ENCODE measurements at regions not wholly inside any gene's neighbourhood (a gene's known extent, or its start where the extent isn't known, plus 50 kb on each side); places are given as distances from the start of the nearest gene placed in this dataset.

GRCh38 chr2:4914036-4914435 lies 778.1 kb upstream of the SOX11 start:
- intact Hi-C loops (cut with DNase I, micrococcal nuclease), result no loop called here
- Mint-ChIP-seq H3K27ac (no peak overlapping the region), H3K4me3 (no peak overlapping the region), H3K27me3 (no peaks in the 10 kb centered on the region), H3K9me3 (peaks cover 7% of the 10 kb centered on the region), H3K4me1 (ENCODE audit: low read depth) (no peaks in the 10 kb centered on the region), H3K36me3 (ENCODE audit: low read depth) (no peaks in the 10 kb centered on the region)
- no peaks in the 10 kb centered on the region for H3K4me1 ChIP-seq (ENCODE audit: insufficient read depth, low read length)
- H3K27me3 ChIP-seq (ENCODE audit: control insufficient read depth in 1 of 2, insufficient read depth in 2 of 2, low read length in 2 of 2), result no peaks in the 10 kb centered on the region
- H3K36me3 ChIP-seq (ENCODE audit: insufficient read depth, low read length), result no peaks in the 10 kb centered on the region
- no peak overlapping the region for H3K4me3 ChIP-seq (ENCODE audit: low read length)
- DNase-seq (no peak), ATAC-seq (ENCODE audit: poor library complexity) (no peak)
- no peaks in the 10 kb centered on the region for H3K9me3 ChIP-seq (ENCODE audit: control insufficient read depth in 1 of 2, insufficient read depth in 1 of 2, low read length in 2 of 2)
- no peak overlapping the region for H3K27ac ChIP-seq (ENCODE audit: low read depth in 1 of 2, low read length in 2 of 2)
- CTCF ChIA-PET, result no interaction called here
- no peak for TF ChIP-seq CTCF (IDR thresholded peaks at IDR 0.05)
- POLR2A ChIA-PET, result no interaction called here

GRCh38 chr2:4914551-4914950 lies 777.6 kb upstream of the SOX11 start:
- ATAC-seq (ENCODE audit: poor library complexity) (no peak), DNase-seq (no peak)
- H3K4me3 Mint-ChIP-seq, result no peak overlapping the region
- H3K4me3 ChIP-seq (ENCODE audit: low read length), result no peak overlapping the region
- H3K9me3 ChIP-seq (ENCODE audit: control insufficient read depth in 1 of 2, insufficient read depth in 1 of 2, low read length in 2 of 2), result no peaks in the 10 kb centered on the region
- H3K36me3 ChIP-seq (ENCODE audit: insufficient read depth, low read length), result no peaks in the 10 kb centered on the region
- POLR2A ChIA-PET, result no interaction called here
- TF ChIP-seq CTCF (IDR thresholded peaks at IDR 0.05), result no peak
- CTCF ChIA-PET, result no interaction called here
- H3K4me1 ChIP-seq (ENCODE audit: insufficient read depth, low read length), result no peaks in the 10 kb centered on the region
- H3K4me1 Mint-ChIP-seq (ENCODE audit: low read depth), result no peaks in the 10 kb centered on the region
- H3K27ac Mint-ChIP-seq, result no peak overlapping the region
- H3K27me3 ChIP-seq (ENCODE audit: control insufficient read depth in 1 of 2, insufficient read depth in 2 of 2, low read length in 2 of 2), result no peaks in the 10 kb centered on the region
- H3K36me3 Mint-ChIP-seq (ENCODE audit: low read depth), result no peaks in the 10 kb centered on the region
- peaks cover 6% of the 10 kb centered on the region for H3K9me3 Mint-ChIP-seq
- H3K27ac ChIP-seq (ENCODE audit: low read depth in 1 of 2, low read length in 2 of 2), result no peak overlapping the region
- H3K27me3 Mint-ChIP-seq, result no peaks in the 10 kb centered on the region
- intact Hi-C loops (cut with DNase I, micrococcal nuclease), result no loop called here

- Histone ChIP-seq H3K4me3 (ENCODE audit: low read length) (no peak overlapping the region), H3K9me3 (ENCODE audit: control insufficient read depth in 1 of 2, insufficient read depth in 1 of 2, low read length in 2 of 2) (no peaks in the 10 kb centered on the region), H3K36me3 (ENCODE audit: insufficient read depth, low read length) (no peaks in the 10 kb centered on the region), H3K27me3 (ENCODE audit: control insufficient read depth in 1 of 2, insufficient read depth in 2 of 2, low read length in 2 of 2) (no peaks in the 10 kb centered on the region), H3K27ac (ENCODE audit: low read depth in 1 of 2, low read length in 2 of 2) (no peak overlapping the region), H3K4me1 (ENCODE audit: insufficient read depth, low read length) (no peaks in the 10 kb centered on the region)
- intact Hi-C loops (cut with DNase I, micrococcal nuclease), result no loop called here
- TF ChIP-seq CTCF (IDR thresholded peaks at IDR 0.05), result no peak
- Mint-ChIP-seq H3K36me3 (ENCODE audit: low read depth) (no peaks in the 10 kb centered on the region), H3K27ac (no peak overlapping the region), H3K9me3 (peaks cover 4% of the 10 kb centered on the region), H3K4me3 (no peak overlapping the region), H3K4me1 (ENCODE audit: low read depth) (no peaks in the 10 kb centered on the region), H3K27me3 (no peaks in the 10 kb centered on the region)
- DNase-seq (no peak), ATAC-seq (ENCODE audit: poor library complexity) (no peak)
- ChIA-PET POLR2A (no interaction called here), CTCF (no interaction called here)
Observed at GRCh38 chr2:4915357-4915756, 776.8 kb upstream of the SOX11 start.

Measured in CD4-positive, alpha-beta T cell (primary cell).